ENCODE measurements at regions not wholly inside any gene's neighbourhood (a gene's known extent, or its start where the extent isn't known, plus 50 kb on each side); places are given as distances from the start of the nearest gene placed in this dataset.

DNA sequence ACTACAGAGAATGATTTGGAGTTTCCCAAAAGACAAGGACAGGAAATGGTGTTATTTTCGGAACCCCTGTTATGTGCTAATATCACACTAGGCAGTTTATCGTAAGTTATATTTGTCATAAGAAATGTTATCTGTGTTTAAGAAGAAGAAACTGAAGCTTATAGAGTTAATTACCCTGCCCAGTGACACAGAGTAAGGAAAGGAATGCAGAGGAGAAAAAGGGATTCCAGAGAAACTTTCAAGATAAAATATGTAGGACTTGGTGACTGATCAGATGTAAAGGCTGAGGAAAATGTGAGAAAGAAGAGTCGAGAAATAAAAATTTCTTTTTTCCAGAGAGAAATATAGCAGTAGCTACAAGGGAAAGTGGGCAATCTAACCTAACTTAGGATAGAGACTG is 63.5 kb upstream of the ZNF746 start:
- TF ChIP-seq CTCF (IDR thresholded peaks at IDR 0.05): no peak
- no peak for TF ChIP-seq POLR2AphosphoS5 (IDR thresholded peaks at IDR 0.05; ENCODE audit: insufficient read depth in 1 of 2, low read depth in 1 of 2)

Data from vagina (tissue), 2 donors.